ENCODE measurements at regions not wholly inside any gene's neighbourhood (a gene's known extent, or its start where the extent isn't known, plus 50 kb on each side); places are given as distances from the start of the nearest gene placed in this dataset.

GRCh38 chr6:74713941-74714340 is 491.9 kb downstream of the COL12A1 start:
- Histone ChIP-seq H3K4me1 (ENCODE audit: insufficient read depth) (no peaks in the 10 kb centered on the region), H3K79me2 (replicated peaks; ENCODE audit: insufficient read depth) (no peaks in the 10 kb centered on the region), H3K36me3 (ENCODE audit: insufficient read depth) (no peaks in the 10 kb centered on the region), H3K27ac (ENCODE audit: low read depth) (no peak overlapping the region), H3K27me3 (ENCODE audit: insufficient read depth) (no peaks in the 10 kb centered on the region), H3K4me2 (no peak overlapping the region), H3K4me3 (no peak overlapping the region), H3F3A (replicated peaks; ENCODE audit: low read depth) (no peaks in the 10 kb centered on the region), H4K20me1 (replicated peaks; ENCODE audit: insufficient read depth) (no peaks in the 10 kb centered on the region), H3K9me2 (ENCODE audit: insufficient read depth) (no peaks in the 10 kb centered on the region), H2AFZ (no peak overlapping the region)
- H3K36me3 Mint-ChIP-seq (ENCODE audit: low read depth): no peaks in the 10 kb centered on the region
- H3K27me3 Mint-ChIP-seq (ENCODE audit: insufficient read depth, low read depth, poor library complexity): peaks cover 1% of the 10 kb centered on the region
- DNase-seq (ENCODE audit: low spot score) (no peak), ATAC-seq (no peak)
- no peaks in the 10 kb centered on the region for H3K9me3 Mint-ChIP-seq
- TF ChIP-seq EZH2phosphoT487 (IDR thresholded peaks at IDR 0.05; ENCODE audit: unreplicated experiment) (no peak), REST (IDR thresholded peaks at IDR 0.05; ENCODE audit: unreplicated experiment) (no peak), JUNB (IDR thresholded peaks at IDR 0.05; ENCODE audit: unreplicated experiment) (no peak), CTCF (conservative IDR thresholded peaks at IDR 0.05; ENCODE audit: low read depth in 2 of 2) (no peak), NANOG (IDR thresholded peaks at IDR 0.05; ENCODE audit: borderline replicate concordance) (no peak), ETS1 (IDR thresholded peaks at IDR 0.05) (no peak), CREB1 (CRISPR knock-in tag; IDR thresholded peaks at IDR 0.05; ENCODE audit: low read depth) (no peak), ZNF114 (CRISPR knock-in tag; IDR thresholded peaks at IDR 0.05) (no peak), ZNF331 (CRISPR knock-in tag; IDR thresholded peaks at IDR 0.05; ENCODE audit: low read depth) (no peak), EZH2 (IDR thresholded peaks at IDR 0.05; ENCODE audit: low read depth, unreplicated experiment) (no peak), STAT1 (IDR thresholded peaks at IDR 0.05; ENCODE audit: unreplicated experiment) (no peak), POLR2AphosphoS5 (IDR thresholded peaks at IDR 0.05; ENCODE audit: low read depth) (no peak), ZNF462 (CRISPR knock-in tag; IDR thresholded peaks at IDR 0.05) (no peak)
- no peaks in the 10 kb centered on the region; the same call in 2 of the 3 replicates for H3K4me1 Mint-ChIP-seq
- no peak overlapping the region for H3K4me3 Mint-ChIP-seq
- H3K27ac Mint-ChIP-seq: no peak overlapping the region

All from GM23338 (cell line).